Stimulated activated naive CD8-positive, alpha-beta T cell treated with anti-CD3 and anti-CD28 coated beads, Interleukin-15, amount 100 ng/mL, for 72 hours (primary cell): ENCODE measurements at regions not wholly inside any gene's neighbourhood (a gene's known extent, or its start where the extent isn't known, plus 50 kb on each side); places are given as distances from the start of the nearest gene placed in this dataset.

Experiments used
- ATAC-seq: fragments of 150-1000 bp; cut with Tn5 transposase; 2 replicates; pipeline ENCODE4 v1.10.0; 2021; ENCODE audit warnings: mild to moderate bottlenecking, moderate library complexity
- DNase-seq, 2 donors: peaks; one replicate each; pipeline ENCODE4 v3.0.0; 2021 to 2022
- H3K27ac Mint-ChIP-seq, 2 donors: one replicate each; pipeline ENCODE4 v1.8.0; 2022; ENCODE audit warnings: mild to moderate bottlenecking in 2 of 2, mixed read lengths in 2 of 2, moderate library complexity in 2 of 2
- H3K27me3 Mint-ChIP-seq: one replicate; pipeline ENCODE4 v1.8.0; 2022; ENCODE audit warnings: mixed read lengths
- H3K4me1 Mint-ChIP-seq: one replicate; pipeline ENCODE4 v1.8.0; 2022; ENCODE audit warnings: mild to moderate bottlenecking, mixed read lengths
- H3K4me3 Mint-ChIP-seq, 2 donors: one replicate each; pipeline ENCODE4 v1.8.0; 2022; ENCODE audit warnings: mild to moderate bottlenecking in 2 of 2, mixed read lengths in 2 of 2, moderate library complexity in 1 of 2
- H3K9me3 Mint-ChIP-seq, 2 donors: one replicate each; pipeline ENCODE4 v1.8.0; 2022; ENCODE audit warnings: mixed read lengths in 2 of 2

DNA sequence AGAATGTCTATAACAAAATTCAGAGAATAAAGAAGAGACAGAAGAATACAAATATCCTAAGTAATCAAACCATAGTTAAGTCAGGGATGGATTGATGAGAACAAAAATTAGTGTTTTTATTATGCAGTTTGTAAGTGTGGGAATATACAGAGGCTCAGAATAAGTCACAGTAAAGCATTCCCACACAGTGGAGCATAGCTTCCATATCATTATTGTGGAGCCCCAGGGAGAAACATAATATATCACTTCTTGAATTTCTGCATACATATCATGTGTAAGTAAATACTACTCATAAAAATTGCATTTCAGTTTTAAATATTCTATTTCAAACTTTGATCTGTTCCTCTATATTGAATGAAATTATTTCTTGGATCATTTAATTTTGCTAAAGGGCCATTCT lies 790.4 kb downstream of the PLA2G4A start:
- no peak overlapping the region for H3K27ac Mint-ChIP-seq
- no peaks in the 10 kb centered on the region for H3K4me1 Mint-ChIP-seq
- no peak for DNase-seq
- no peaks in the 10 kb centered on the region for H3K27me3 Mint-ChIP-seq
- ATAC-seq = no peak
- no peak overlapping the region for H3K4me3 Mint-ChIP-seq
- peaks cover 21 to 30% of the 10 kb centered on the region in 2 donors for H3K9me3 Mint-ChIP-seq

- DNase-seq = no peak
- H3K27ac Mint-ChIP-seq = no peak overlapping the region
- no peaks in the 10 kb centered on the region for H3K4me1 Mint-ChIP-seq
Measured at GRCh38 chr1:187621951-187622350, 793.2 kb downstream of the PLA2G4A start.

DNA sequence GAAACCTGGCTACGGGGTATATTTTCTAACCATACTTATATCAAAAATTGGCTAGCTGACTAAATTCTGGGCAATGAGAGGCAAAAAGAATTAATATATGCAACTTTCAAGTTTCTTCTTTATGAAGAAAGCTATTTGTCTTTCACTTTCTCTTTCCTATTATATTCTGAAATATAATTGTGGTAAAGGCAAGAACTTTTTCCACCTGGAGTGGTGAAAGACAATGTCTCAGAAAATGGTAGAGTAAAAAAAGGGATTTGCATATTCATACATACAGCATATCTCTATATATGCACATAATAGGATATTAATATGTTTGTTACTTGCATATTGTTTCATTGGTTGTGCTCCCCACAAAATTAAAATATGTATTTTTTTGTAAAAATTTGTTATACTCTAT lies 793.8 kb downstream of the PLA2G4A start:
- Mint-ChIP-seq H3K9me3 (peaks cover 8 to 11% of the 10 kb centered on the region in 2 donors), H3K4me1 (no peaks in the 10 kb centered on the region), H3K27ac (no peak overlapping the region), H3K4me3 (no peak overlapping the region), H3K27me3 (no peaks in the 10 kb centered on the region)
- no peak for ATAC-seq
- no peak for DNase-seq

More at GRCh38 chr1:187621951-187622350, 793.2 kb downstream of the PLA2G4A start:
- no peak for ATAC-seq
- Mint-ChIP-seq H3K9me3 (peaks cover 8 to 15% of the 10 kb centered on the region in 2 donors), H3K27me3 (no peaks in the 10 kb centered on the region), H3K4me3 (no peak overlapping the region)

DNA sequence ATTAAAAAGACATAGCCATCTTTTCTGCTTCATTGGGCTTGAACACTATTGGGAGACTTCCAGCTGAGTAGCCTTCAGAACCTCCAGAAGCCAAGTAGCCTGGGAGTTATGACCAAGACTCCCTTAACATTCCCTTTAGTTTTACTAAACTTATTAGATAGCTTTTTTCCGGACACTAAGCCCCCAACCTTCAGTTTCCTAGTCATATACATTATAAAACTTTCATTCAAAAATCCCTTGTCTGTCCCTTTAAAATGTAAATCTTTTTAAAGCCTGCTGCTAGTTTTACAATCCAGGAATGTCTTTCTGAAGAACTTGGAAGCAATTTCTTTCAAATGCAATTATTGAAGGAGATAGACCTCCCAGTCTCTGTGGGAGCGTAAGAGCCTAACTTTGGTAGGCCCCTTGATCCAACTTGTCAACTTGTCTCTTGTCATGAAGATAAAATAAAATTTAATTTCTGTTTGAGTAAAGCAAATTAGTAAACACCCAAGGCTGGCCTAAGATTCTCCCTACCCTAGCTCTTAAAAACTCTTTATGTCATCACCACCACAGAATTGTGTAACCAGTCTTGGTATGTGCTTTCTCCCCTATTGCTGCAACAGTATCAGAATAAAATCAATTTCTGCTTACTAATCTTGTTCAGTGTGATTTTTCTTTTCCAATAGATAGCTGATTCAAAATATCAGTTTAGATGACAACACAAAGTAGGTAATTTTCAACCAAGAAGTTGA lies 796.2 kb downstream of the PLA2G4A start:
- H3K27me3 Mint-ChIP-seq = no peaks in the 10 kb centered on the region
- H3K4me3 Mint-ChIP-seq = no peak overlapping the region
- ATAC-seq = no peak
- H3K4me1 Mint-ChIP-seq = no peaks in the 10 kb centered on the region
- H3K9me3 Mint-ChIP-seq = peaks cover 0 to 1% of the 10 kb centered on the region in 2 donors
- no peak overlapping the region for H3K27ac Mint-ChIP-seq
- no peak for DNase-seq

DNA sequence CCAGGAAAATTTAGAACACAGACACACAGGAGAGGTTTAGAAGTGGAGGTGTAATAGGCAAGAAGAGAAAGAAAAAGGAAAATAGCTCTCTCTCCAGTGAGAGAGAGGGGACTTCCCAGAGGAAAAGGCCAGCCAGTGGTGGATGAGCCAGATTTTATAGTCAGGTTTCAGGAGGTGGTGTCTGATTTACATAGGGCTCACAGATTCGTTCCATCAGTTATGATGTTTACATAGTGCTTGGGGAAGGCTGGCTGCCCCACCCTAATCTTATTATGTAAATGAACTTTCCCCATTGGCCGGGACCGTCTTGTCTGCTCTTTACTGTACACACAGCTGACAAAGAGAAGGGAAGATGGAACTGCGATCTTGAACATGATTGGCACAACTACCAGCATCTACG lies 797.3 kb downstream of the PLA2G4A start:
- no peaks in the 10 kb centered on the region for H3K27me3 Mint-ChIP-seq
- no peaks in the 10 kb centered on the region for H3K4me1 Mint-ChIP-seq
- peaks cover 10% of the 10 kb centered on the region in 2 donors for H3K9me3 Mint-ChIP-seq
- no peak overlapping the region for H3K27ac Mint-ChIP-seq
- H3K4me3 Mint-ChIP-seq = no peak overlapping the region
- no peak for DNase-seq
- no peak for ATAC-seq

GRCh38 chr1:187627516-187627915 lies 798.8 kb downstream of the PLA2G4A start:
- H3K27ac Mint-ChIP-seq = no peak overlapping the region
- DNase-seq (no peak), ATAC-seq (no peak)
- no peak overlapping the region for H3K4me3 Mint-ChIP-seq
- H3K27me3 Mint-ChIP-seq = no peaks in the 10 kb centered on the region
- H3K4me1 Mint-ChIP-seq = no peaks in the 10 kb centered on the region
- peaks cover 10 to 16% of the 10 kb centered on the region in 2 donors for H3K9me3 Mint-ChIP-seq

DNA sequence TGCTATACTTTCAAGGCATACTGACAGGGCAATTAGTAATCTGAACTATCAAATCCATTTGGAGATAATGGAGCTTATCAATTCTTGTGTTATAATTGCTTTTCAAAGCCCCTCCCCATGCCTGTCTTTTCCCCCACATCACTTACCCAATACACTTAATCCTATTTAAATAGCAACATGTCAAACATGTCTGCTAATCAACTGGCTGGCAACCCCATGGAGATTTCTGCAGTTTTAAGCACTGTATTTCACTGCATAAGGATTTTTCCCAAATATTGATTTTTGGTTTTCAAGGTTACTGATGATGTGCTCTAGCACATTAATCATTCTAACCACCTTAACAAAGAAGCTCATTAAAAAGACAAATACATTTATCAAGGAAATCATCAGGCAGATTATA lies 800.3 kb downstream of the PLA2G4A start:
- H3K27ac Mint-ChIP-seq = no peak overlapping the region
- DNase-seq (no peak), ATAC-seq (no peak)
- peaks cover 10 to 16% of the 10 kb centered on the region in 2 donors for H3K9me3 Mint-ChIP-seq
- no peaks in the 10 kb centered on the region for H3K4me1 Mint-ChIP-seq
- H3K27me3 Mint-ChIP-seq = no peaks in the 10 kb centered on the region
- no peak overlapping the region for H3K4me3 Mint-ChIP-seq

GRCh38 chr1:187630653-187631380 lies 802.1 kb downstream of the PLA2G4A start:
- Mint-ChIP-seq H3K4me3 (no peak overlapping the region), H3K27me3 (no peaks in the 10 kb centered on the region), H3K27ac (no peak overlapping the region), H3K4me1 (no peaks in the 10 kb centered on the region), H3K9me3 (peaks cover 17 to 23% of the 10 kb centered on the region in 2 donors)
- DNase-seq (no peak), ATAC-seq (no peak)

- H3K9me3 Mint-ChIP-seq = peaks cover 17 to 23% of the 10 kb centered on the region in 2 donors
- no peak overlapping the region for H3K27ac Mint-ChIP-seq
- H3K4me1 Mint-ChIP-seq = no peaks in the 10 kb centered on the region
- no peak for ATAC-seq
- H3K4me3 Mint-ChIP-seq = no peak overlapping the region
- DNase-seq = no peak
- no peaks in the 10 kb centered on the region for H3K27me3 Mint-ChIP-seq
Measured at GRCh38 chr1:187631381-187631675, 802.6 kb downstream of the PLA2G4A start.

DNA sequence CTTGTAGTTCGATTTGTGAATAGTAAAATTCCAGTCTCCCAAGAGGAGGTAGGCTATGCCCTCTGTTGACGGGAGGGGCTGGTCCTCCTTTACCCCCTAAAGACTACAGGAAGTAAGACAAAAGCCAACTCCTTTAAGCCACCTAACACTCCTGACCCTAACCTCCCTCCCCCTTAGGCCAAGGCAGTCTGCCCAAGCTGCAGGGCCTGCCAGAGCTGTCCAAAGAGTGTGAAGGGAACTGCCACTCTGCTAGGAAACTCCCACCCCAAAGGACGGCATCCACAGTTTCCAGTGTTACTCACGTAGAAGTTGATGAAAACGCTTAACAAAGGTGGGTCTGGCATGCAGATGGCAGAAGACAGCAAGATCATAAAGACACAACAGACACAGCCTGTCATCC lies 803.2 kb downstream of the PLA2G4A start:
- Mint-ChIP-seq H3K27me3 (no peaks in the 10 kb centered on the region), H3K4me1 (no peaks in the 10 kb centered on the region), H3K27ac (no peak overlapping the region), H3K4me3 (no peak overlapping the region), H3K9me3 (peaks cover 17 to 29% of the 10 kb centered on the region in 2 donors)
- ATAC-seq (no peak), DNase-seq (no peak)

- H3K4me1 Mint-ChIP-seq = no peaks in the 10 kb centered on the region
- ATAC-seq = no peak
- no peak overlapping the region for H3K27ac Mint-ChIP-seq
- DNase-seq = no peak
- H3K9me3 Mint-ChIP-seq = peaks cover 24 to 43% of the 10 kb centered on the region in 2 donors
- H3K4me3 Mint-ChIP-seq = no peak overlapping the region
- no peaks in the 10 kb centered on the region for H3K27me3 Mint-ChIP-seq
Measured at GRCh38 chr1:187634940-187635339, 806.2 kb downstream of the PLA2G4A start.

- Mint-ChIP-seq H3K9me3 (peaks cover 15 to 28% of the 10 kb centered on the region in 2 donors), H3K4me1 (no peaks in the 10 kb centered on the region), H3K27me3 (no peaks in the 10 kb centered on the region), H3K4me3 (no peak overlapping the region), H3K27ac (no peak overlapping the region)
- ATAC-seq (no peak), DNase-seq (no peak)
Measured at GRCh38 chr1:187638733-187639434, 810.1 kb downstream of the PLA2G4A start.

DNA sequence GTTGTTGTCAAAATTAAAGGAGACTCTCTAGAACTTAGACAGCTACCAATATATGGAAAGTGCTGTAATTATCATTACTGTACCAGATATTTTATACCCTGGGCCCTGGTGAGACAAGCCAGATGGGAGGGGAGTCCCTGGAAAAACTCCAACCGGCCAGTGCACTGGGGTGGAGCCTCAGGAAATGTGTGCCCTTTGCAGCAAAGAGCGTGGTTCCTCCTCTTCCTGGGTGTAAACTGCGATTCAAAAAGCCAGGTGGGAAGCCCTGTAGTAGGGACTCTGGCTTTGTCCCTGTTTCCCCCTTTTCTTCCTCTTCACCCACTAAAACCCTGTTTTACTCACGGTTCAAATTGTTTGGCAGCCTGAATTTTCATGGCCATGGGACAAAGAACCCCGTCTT lies 812.3 kb downstream of the PLA2G4A start:
- Mint-ChIP-seq H3K27ac (no peak overlapping the region), H3K4me3 (no peak overlapping the region), H3K4me1 (no peaks in the 10 kb centered on the region), H3K9me3 (peaks cover 8 to 20% of the 10 kb centered on the region in 2 donors), H3K27me3 (no peaks in the 10 kb centered on the region)
- ATAC-seq (no peak), DNase-seq (no peak)

DNA sequence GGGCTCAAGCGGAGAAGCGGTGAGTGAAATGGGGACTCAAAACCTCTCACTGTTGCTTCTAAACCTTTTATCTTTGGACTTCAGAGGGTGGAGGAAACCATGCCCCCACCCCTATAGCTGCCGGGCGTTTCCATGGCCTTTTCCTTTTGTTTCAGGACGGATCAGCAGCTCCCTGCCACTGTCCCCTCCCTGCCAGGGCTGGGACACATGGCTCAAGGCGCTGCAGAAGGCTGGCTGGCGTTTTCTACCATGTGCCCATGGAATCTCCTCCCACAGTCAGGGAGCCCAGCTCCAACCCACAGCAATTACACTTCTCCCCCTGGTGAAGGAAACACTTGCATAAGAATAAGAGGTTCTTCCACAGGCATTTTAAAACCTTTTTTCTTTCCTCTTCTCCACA lies 812.7 kb downstream of the PLA2G4A start:
- H3K9me3 Mint-ChIP-seq = peaks cover 8 to 19% of the 10 kb centered on the region in 2 donors
- ATAC-seq (no peak), DNase-seq (no peak)
- H3K27me3 Mint-ChIP-seq = no peaks in the 10 kb centered on the region
- H3K27ac Mint-ChIP-seq = no peak overlapping the region
- no peaks in the 10 kb centered on the region for H3K4me1 Mint-ChIP-seq
- no peak overlapping the region for H3K4me3 Mint-ChIP-seq

GRCh38 chr1:187641907-187642306 lies 813.2 kb downstream of the PLA2G4A start:
- DNase-seq (no peak), ATAC-seq (no peak)
- Mint-ChIP-seq H3K27me3 (no peaks in the 10 kb centered on the region), H3K4me1 (no peaks in the 10 kb centered on the region), H3K4me3 (no peak overlapping the region), H3K27ac (no peak overlapping the region), H3K9me3 (peaks cover 8 to 15% of the 10 kb centered on the region in 2 donors)

DNA sequence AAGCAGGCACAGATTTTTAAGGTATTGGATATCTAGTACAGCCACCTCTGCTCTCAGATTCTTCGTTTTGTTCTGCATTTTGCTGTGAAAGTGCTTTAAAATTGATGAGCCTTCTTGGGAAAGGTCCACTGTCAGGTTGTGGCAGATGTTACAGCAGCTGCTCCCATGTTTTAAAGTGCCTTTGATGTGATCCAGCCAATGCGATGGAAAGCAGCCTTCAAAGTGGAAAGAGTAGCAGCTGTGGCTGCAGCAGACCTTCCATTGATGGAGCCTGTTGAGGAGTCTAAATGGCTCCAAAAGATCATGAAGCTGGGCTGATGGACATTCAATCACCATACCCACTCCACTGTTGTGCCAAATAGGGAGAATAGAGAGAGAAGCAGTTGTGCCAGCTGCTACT lies 816.9 kb downstream of the PLA2G4A start:
- Mint-ChIP-seq H3K9me3 (no peaks in the 10 kb centered on the region), H3K27me3 (no peaks in the 10 kb centered on the region), H3K27ac (no peak overlapping the region), H3K4me1 (no peaks in the 10 kb centered on the region), H3K4me3 (no peak overlapping the region)
- DNase-seq = no peak
- ATAC-seq = no peak
